Neural crest cell (in vitro differentiated cells): ENCODE measurements at regions not wholly inside any gene's neighbourhood (a gene's known extent, or its start where the extent isn't known, plus 50 kb on each side); places are given as distances from the start of the nearest gene placed in this dataset.

ENCODE experiments used
- DNase-seq: peaks from one replicate; pipeline ENCODE4 v3.0.0; 2021; ENCODE audit warnings: low read depth, mixed read lengths, low spot score
- H3K27ac Mint-ChIP-seq: one replicate; pipeline ENCODE4 v1.8.0; 2021; ENCODE audit warnings: mild to moderate bottlenecking, mixed read lengths; ENCODE audit not compliant: unreplicated experiment
- H3K27me3 Mint-ChIP-seq: 2 replicates; pipeline ENCODE4 v1.8.0; 2021; ENCODE audit warnings: low read depth, mild to moderate bottlenecking, mixed read lengths
- H3K36me3 Mint-ChIP-seq: 2 replicates; pipeline ENCODE4 v1.8.0; 2021; ENCODE audit warnings: low read depth, mild to moderate bottlenecking, mixed read lengths
- H3K4me1 Mint-ChIP-seq: 2 replicates; pipeline ENCODE4 v1.8.0; 2021; ENCODE audit warnings: mixed read lengths
- H3K4me3 Mint-ChIP-seq: one replicate; pipeline ENCODE4 v1.8.0; 2021; ENCODE audit warnings: mild to moderate bottlenecking, mixed read lengths
- H3K9me3 Mint-ChIP-seq: 2 replicates; pipeline ENCODE4 v1.8.0; 2021; ENCODE audit warnings: mixed read lengths
- CTCF ChIP-seq: fragments of 200-600 bp; sonication (generic); conservative IDR thresholded peaks from 2 replicates; pipeline ENCODE4 v1.5.0; 2021; ENCODE audit warnings: antibody characterized with exemption, mild to moderate bottlenecking

DNA sequence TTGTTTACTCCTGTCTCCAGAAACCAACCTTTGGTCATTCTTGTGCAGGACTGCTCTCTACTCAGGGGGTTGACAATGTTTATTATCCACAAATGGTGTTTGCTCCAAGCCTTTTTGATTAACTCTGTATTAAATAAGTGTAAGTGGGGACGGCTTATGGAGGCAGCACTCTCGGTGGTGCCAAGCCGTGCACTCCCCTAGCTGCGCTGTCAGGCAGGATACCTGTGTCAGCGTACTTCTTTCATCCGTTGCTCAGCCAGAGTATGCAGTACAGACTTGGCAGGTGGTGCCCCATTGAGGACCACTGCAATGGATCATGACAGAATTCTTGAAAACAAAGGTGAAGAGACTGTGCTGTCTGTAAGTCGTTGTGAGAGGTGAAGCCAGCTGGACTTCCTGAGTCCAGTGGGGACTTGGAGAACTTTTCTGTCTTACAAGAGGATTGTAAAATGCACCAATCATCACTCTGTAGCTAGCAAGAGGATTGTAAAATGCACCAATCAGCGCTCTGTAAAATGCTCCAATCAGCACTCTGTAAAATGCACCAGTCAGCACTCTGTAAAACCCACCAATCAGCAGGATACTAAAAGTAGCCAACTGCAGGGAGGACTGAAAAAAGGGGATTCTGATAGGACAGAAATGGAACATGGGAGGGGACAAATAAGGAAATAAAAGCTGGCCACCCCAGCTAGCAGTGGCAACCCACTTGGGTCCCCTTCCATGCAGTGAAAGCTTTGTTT, 480.0 kb downstream of the MEI4 start:
- DNase-seq, result no peak
- H3K27ac Mint-ChIP-seq, result no peak overlapping the region
- TF ChIP-seq CTCF, result no peak
- H3K9me3 Mint-ChIP-seq, result peaks cover 9% of the 10 kb centered on the region
- H3K4me3 Mint-ChIP-seq, result no peak overlapping the region
- no peaks in the 10 kb centered on the region for H3K36me3 Mint-ChIP-seq
- H3K4me1 Mint-ChIP-seq, result no peaks in the 10 kb centered on the region
- no peaks in the 10 kb centered on the region for H3K27me3 Mint-ChIP-seq

DNA sequence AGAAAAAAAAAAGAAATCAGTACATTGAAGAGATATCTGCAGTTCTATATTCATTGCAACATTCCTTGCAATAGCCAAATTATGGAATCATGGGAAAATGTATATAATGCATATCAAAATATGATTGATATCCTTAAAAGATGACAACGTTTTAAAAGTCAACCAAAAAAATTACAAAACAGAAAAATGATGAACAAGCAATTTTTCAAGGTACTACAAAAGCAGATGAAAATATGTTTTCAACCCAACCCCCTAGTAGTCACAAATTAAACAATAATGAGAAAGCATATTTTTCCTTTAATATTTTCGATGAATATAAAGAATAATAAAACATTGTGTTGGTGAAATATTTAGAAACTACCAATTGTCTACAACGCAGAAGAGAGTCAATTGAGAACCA, 497.6 kb downstream of the MEI4 start:
- H3K27me3 Mint-ChIP-seq, result no peaks in the 10 kb centered on the region
- no peak for TF ChIP-seq CTCF
- peaks cover 12% of the 10 kb centered on the region for H3K9me3 Mint-ChIP-seq
- no peak overlapping the region for H3K4me3 Mint-ChIP-seq
- no peak for DNase-seq
- H3K27ac Mint-ChIP-seq, result no peak overlapping the region
- no peaks in the 10 kb centered on the region for H3K4me1 Mint-ChIP-seq
- H3K36me3 Mint-ChIP-seq, result no peaks in the 10 kb centered on the region

GRCh38 chr6:78153976-78154375, 501.1 kb downstream of the MEI4 start:
- Mint-ChIP-seq H3K36me3 (no peaks in the 10 kb centered on the region), H3K4me3 (no peak overlapping the region), H3K4me1 (no peaks in the 10 kb centered on the region), H3K9me3 (peaks cover 6% of the 10 kb centered on the region), H3K27ac (no peak overlapping the region), H3K27me3 (no peaks in the 10 kb centered on the region)
- DNase-seq, result no peak
- TF ChIP-seq CTCF, result no peak

GRCh38 chr6:78157606-78158005, 504.8 kb downstream of the MEI4 start:
- Mint-ChIP-seq H3K4me1 (no peaks in the 10 kb centered on the region), H3K36me3 (no peaks in the 10 kb centered on the region), H3K27ac (no peak overlapping the region), H3K27me3 (no peaks in the 10 kb centered on the region), H3K4me3 (no peak overlapping the region), H3K9me3 (no peaks in the 10 kb centered on the region)
- TF ChIP-seq CTCF, result no peak
- DNase-seq, result no peak

DNA sequence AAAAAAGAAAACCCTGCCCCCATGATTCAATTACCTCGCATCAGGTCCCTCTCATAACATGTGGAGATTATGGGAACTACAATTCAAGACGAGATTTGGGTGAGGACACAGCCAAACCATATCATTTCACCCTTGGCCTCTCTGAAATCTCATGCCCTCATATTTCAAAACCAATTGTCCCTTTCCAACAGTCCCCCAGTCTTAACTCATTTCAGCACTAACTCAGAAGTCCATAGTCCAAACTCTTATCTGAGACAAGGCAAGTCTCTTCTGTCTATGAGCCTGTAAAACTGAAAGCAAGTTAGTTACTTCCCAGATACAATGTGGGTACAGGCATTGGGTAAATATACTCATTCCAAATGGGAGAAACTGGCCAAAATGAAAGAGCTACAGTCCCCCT, 536.1 kb downstream of the MEI4 start:
- Mint-ChIP-seq H3K36me3 (peaks cover 4% of the 10 kb centered on the region), H3K9me3 (peaks cover 14% of the 10 kb centered on the region), H3K4me3 (no peak overlapping the region), H3K27me3 (peaks cover 15% of the 10 kb centered on the region), H3K27ac (no peak overlapping the region), H3K4me1 (no peaks in the 10 kb centered on the region)
- TF ChIP-seq CTCF, result no peak
- no peak for DNase-seq
